ENCODE measurements at regions not wholly inside any gene's neighbourhood (a gene's known extent, or its start where the extent isn't known, plus 50 kb on each side); places are given as distances from the start of the nearest gene placed in this dataset.

- no peak for DNase-seq (ENCODE audit: extremely low read depth in 1 of 11, low read depth in 9 of 11, low spot score in 4 of 11)
Observed at GRCh38 chr12:98217257-98217656, 298.1 kb upstream of the TMPO start.

- no peak for DNase-seq (ENCODE audit: extremely low read depth in 1 of 11, low read depth in 9 of 11, low spot score in 4 of 11)
Observed at GRCh38 chr12:98220636-98221035, 294.8 kb upstream of the TMPO start.

- no peak for DNase-seq (ENCODE audit: extremely low read depth in 1 of 11, low read depth in 9 of 11, low spot score in 4 of 11)
Observed at GRCh38 chr12:98221243-98221808, 294.1 kb upstream of the TMPO start.

GRCh38 chr12:98222135-98222534, 293.3 kb upstream of the TMPO start:
- no peak for DNase-seq (ENCODE audit: extremely low read depth in 1 of 11, low read depth in 9 of 11, low spot score in 4 of 11)

- peak in 1 of 11 donors; percentile 9 for DNase-seq (ENCODE audit: extremely low read depth in 1 of 11, low read depth in 9 of 11, low spot score in 4 of 11)
Observed at GRCh38 chr12:98224584-98225221, 290.7 kb upstream of the TMPO start.

DNA sequence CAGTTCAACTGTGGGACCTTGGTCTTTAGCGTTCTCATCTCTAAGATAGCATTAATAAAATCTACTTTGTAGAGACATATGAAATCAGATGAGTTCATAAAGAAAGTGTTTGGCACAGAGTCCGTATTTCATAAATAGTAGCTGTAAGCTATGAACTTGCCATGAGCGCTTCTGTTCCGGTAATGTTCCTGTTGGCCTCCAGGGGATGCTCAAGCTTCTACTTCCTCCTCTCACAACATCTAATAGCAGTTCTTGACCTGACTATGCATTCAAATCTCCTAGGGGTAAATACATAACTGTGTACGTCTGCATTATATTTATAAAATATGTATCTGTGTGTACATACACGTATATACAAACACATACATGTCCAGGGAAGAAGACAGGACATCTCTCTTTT, 288.2 kb upstream of the TMPO start:
- no peak for DNase-seq (ENCODE audit: extremely low read depth in 1 of 11, low read depth in 9 of 11, low spot score in 4 of 11)

DNA sequence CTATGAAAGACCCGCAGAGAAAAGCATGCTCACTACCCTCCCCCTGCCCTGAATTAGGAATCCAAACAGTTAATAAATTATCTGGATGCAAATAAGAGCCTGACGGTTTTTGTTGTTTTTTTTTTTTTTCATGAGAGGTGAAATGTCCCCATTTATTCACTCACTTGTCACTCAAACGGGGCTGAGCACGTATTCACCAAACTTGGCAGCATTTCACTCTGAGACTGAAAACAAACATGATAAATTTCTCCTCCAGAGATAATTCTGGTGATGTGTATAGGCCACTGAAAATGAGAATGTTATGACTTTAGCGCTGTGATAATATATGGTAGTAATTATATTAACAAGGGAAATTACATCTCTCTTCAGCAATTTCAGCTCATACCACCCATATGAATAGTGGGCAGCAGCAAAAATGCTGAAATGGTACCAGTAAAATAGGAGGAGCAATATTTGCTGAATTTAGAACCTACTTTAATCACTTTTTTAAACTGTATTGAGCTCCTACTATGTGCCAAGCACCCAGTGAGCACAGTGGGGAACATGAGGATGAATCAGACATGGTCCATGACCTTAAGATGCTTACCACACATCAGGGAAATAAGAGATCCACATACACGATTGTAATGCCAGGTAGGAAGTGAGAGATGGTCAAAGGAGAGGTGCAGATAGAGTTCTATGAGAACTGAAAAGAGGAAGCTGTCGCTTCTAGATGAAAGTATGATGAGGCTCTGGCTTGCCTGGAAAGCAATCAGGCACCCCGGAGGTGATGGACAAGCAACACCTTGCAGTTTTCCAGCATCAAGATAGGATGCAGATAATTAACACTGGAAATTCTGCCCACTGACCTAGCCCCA, 286.5 kb upstream of the TMPO start:
- DNase-seq (ENCODE audit: extremely low read depth in 1 of 11, low read depth in 9 of 11, low spot score in 4 of 11): no peak

DNA sequence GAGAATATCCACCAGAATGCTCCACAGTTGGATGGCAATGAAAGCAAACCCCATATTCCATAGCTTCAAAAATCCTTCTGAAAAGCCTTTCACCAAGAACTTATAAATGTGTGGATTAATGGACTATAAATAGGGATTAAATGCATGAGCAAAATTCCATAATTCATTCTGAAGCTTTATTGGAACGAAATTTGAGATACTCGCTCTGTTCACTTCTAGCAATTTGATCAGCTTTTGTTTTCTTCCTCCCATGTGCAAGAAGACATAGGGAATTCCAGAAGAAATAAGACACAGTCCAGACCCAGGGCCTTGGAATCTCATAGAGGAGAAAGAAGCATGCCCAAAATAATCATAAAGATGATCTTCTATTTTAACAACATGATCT, 285.9 kb upstream of the TMPO start:
- no peak for DNase-seq (ENCODE audit: extremely low read depth in 1 of 11, low read depth in 9 of 11, low spot score in 4 of 11)

DNA sequence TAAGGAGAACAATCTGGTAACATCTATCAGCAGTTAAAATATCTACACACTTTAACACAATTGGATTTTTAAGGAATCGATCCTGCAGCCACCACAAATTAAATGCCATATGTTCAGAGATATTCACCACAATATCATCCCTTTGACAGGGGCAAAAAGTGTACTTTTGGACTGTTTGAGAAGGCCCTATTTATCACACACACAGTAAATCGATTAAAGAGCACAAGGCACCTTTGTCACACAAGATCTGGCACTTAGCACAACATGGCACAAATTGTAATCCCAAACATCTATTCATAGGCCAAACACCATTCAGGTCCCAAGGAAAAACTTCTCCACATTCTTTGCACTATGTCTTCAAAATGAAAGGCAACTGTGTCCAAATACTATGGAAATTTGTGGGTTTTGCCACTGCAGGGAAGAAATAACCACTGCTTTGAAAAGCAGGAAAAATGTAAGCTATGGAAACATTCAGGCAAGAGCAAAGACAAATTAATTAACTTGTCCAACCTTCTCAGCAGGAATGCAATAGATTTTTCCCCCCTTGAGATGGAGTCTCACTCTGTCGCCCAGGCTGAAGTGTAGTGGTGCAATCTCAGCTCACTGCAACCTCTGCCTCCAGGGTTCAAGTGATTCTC, 282.5 kb upstream of the TMPO start:
- DNase-seq (ENCODE audit: extremely low read depth in 1 of 11, low read depth in 9 of 11, low spot score in 4 of 11): no peak

DNA sequence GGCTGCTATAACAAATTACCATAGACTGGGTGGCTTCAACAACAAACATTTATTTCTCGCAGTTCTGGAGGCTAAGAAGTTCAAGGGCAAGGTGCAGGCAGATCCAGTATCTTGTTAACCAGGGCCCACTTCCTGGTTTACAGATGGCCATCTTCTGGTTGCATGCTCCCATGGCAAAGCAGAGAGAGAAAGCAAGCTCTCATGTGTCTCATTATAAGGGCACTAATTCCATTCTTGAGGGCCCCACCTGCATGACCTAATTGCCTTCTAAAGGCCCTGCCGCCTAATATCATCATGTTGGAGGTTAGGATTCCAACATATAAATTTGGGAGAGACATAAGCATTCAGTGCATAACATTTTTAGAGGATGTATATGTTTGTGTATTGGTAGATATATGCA, 280.1 kb upstream of the TMPO start:
- DNase-seq (ENCODE audit: extremely low read depth in 1 of 11, low read depth in 9 of 11, low spot score in 4 of 11): no peak

DNA sequence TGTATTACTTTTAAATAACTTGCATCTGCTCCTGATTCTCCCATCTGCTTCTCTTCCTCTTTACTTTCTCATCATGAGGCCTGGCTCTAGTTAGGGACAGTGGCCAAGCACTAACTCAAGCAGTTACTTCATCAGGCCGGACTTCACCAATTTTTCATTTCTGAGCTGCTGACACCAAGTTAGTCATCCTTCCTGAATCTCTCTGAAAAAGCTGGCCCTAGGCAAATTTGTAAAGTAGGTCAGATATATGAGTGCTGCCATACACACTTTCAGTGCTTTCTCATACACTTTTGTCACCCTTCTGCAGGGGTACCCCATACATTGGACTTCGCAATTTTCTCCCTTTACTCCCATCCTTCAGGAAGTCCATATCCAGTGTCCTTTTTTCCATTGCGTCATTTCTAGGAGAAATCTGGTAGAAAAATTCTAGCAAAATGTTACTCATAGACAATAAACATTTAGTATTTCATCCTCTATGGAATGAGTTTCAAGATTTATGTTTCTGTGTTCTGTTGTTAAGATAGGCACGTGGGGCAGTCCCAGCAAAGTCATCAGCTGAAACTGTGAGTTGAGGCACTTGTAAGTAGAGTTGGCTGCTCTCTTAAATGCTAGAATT, 276.8 kb upstream of the TMPO start:
- no peak for DNase-seq (ENCODE audit: extremely low read depth in 1 of 11, low read depth in 9 of 11, low spot score in 4 of 11)

DNA sequence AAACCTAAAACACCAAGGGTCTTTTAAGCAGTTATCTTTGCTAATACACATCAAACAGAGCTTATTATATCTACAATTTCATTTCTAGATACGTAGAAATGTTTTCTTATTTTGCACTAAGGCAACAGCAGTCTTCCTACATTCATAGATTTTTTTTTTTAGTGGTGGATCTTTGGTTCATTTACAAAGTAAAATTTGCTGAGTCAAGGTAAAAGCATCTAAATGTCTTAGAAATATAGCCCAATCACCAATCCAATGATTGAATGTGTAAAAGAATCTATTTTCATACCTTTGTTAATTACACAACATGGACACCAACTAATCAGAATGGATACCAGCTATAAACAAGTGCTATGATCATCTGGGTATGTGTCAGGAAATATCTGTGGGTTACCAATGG, 272.2 kb upstream of the TMPO start:
- no peak for DNase-seq (ENCODE audit: extremely low read depth in 1 of 11, low read depth in 9 of 11, low spot score in 4 of 11)

DNA sequence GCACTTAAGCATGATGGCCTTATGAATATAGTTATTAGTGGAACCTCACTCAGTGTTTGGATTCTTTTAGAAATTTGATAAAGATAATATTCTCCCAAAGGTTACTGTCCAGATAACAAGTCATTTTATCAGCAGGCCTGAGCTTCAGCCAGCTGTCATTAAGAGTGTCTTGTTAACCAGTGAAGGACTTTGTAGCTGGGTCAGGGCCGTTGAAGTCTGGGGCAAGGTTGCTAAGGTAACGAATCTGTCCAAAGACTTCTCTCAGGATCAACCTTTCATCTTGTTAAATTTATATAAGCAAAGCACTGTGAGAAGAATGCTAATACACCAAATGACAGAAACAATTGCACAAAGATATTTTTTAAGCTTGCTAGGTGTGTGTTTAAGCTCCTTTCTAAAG, 271.3 kb upstream of the TMPO start:
- no peak for DNase-seq (ENCODE audit: extremely low read depth in 1 of 11, low read depth in 9 of 11, low spot score in 4 of 11)

DNA sequence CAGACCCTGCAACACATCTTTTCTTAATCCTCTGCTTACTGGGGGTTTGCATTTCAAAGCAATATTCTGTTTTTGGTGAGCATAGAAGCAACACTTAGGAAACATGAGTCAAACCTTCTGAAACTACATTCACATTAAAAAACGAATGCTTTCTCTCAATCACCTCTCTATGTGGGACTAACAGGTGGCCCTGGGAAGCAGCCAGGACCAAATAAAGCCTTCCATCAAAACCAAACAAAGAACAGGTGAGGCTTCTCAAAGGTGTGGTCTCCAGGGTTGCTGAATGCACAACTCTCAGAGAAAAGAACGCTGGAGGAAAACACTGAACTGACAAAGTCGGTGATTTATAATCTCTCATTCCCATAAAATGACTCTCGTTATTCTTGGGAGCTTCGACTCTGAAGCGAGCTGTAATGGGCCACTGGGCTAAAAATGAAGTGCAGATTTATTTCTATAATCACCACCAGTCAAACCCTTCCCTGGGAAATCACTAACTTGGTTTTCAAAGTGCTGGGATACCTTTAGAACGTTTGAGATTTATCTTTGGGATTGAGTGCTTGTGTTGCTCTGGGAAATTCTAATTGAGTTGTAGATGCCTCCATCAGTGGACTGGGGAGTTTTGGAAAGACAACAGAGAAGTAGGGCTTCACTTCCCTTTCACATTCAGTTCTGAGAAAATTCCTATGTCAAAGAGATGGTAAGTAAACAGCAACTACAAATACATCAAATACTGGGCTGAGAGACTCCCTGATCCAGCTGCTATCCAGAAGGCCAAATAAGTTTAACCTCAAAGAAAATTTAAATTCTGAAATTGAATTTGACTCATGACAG, 262.0 kb upstream of the TMPO start:
- peak in 6 of 11 donors; percentile 10 to 47 (median 24) for DNase-seq (ENCODE audit: extremely low read depth in 1 of 11, low read depth in 9 of 11, low spot score in 4 of 11)

DNA sequence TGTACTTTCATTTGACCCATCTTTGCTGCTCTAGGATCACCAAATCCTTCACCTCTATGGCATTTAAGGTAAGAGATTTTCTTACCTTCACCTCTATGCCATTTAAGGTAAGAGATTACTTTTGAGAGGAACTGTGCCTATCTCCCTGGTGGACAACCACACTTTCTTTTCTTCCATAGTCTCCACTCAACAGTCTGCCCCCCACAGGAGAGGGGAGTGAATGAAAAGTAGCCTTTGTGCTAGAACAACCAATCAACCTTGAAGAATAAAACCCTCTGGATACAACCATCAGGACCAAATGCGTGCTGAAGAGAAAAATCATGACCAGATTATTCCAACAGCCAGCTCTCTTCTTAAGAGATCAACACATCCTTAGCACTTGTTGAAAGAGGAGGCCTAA, 258.6 kb upstream of the TMPO start:
- DNase-seq (ENCODE audit: extremely low read depth in 1 of 11, low read depth in 9 of 11, low spot score in 4 of 11): no peak

- no peak for DNase-seq (ENCODE audit: extremely low read depth in 1 of 11, low read depth in 9 of 11, low spot score in 4 of 11)
Observed at GRCh38 chr12:98259693-98260092, 255.7 kb upstream of the TMPO start.

DNA sequence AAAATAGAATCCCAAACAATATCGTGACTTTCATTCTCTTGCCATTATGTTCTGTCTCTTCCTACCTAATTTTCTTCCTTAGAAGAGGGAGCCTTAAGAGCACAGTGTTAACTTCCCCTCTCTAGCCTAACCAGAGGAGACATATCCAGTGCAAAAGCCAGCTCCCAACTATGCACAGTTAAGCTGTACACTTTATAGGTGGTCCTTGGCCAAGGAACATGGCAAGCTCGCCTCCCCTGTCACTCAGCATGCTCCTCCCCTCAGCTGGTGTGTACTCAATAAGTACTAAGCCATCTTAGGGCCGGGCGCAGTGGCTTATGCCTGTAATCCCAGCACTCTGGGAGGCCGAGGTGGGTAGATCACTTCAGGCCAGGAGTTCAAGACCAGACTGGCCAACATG, 255.1 kb upstream of the TMPO start:
- DNase-seq (ENCODE audit: extremely low read depth in 1 of 11, low read depth in 9 of 11, low spot score in 4 of 11): no peak

DNA sequence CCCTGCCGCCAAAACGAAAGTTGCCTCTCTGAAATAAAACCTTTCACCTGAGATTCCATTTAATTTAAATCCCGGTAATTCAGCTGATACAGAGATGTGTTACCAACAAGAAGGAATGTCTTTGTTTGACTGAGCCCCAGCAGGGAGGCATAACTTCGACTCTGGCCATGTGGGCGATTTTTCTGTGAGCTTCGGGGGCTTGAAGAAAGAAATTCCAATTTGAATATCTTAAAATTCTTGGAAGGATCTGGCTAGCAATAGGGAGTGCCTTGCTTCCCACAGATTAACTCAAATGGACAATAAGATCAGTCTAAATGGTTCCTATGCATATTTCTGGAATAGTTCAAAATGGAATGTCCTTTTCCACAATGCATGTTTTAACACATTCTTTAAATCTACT, 252.5 kb upstream of the TMPO start:
- no peak for DNase-seq (ENCODE audit: extremely low read depth in 1 of 11, low read depth in 9 of 11, low spot score in 4 of 11)
